NT2/D1 (cell line): ENCODE measurements at regions not wholly inside any gene's neighbourhood (a gene's known extent, or its start where the extent isn't known, plus 50 kb on each side); places are given as distances from the start of the nearest gene placed in this dataset.

Experiments
- SUZ12 ChIP-seq: IDR thresholded peaks from 2 replicates; pipeline ENCODE4 v1.6.1; 2011; ENCODE audit not compliant: insufficient read length, insufficient read depth; ENCODE audit errors: extremely low read depth
- YY1 ChIP-seq: IDR thresholded peaks from 2 replicates; pipeline ENCODE4 v1.6.1; 2011; ENCODE audit not compliant: insufficient read length, insufficient read depth

GRCh38 chrX:8867406-8867805 is 66.2 kb upstream of the FAM9A start:
- TF ChIP-seq YY1 = no peak
- TF ChIP-seq SUZ12 = no peak
